K562 (cell line): ENCODE measurements at regions not wholly inside any gene's neighbourhood (a gene's known extent, or its start where the extent isn't known, plus 50 kb on each side); places are given as distances from the start of the nearest gene placed in this dataset.

Source experiments
- ATAC-seq: fragments of 200-7000 bp; cut with Tn5 transposase; 3 replicates; pipeline ENCODE4 v1.9.1; 2020; ENCODE audit warnings: moderate library complexity
- BruUV-seq: library from RNA; stranded (reverse); fragments of 400-500 nt; replicated peaks from 2 replicates; lab custom pipeline; 2021; lab: Mats Ljungman, UMichigan
- CTCF ChIA-PET: fragments of 300-600 bp; formaldehyde crosslinking; extraction: SDS; loops from one replicate; lab custom pipeline; 2021; ENCODE audit warnings: low intra/inter-chr PET ratio; lab: Yijun Ruan, JAX
- POLR2A ChIA-PET: fragments of 300-600, 350-650 bp; sonication (Branson Sonifier 250); formaldehyde crosslinking; extraction: SDS; loops from one replicate; lab custom pipeline; 2021; ENCODE audit warnings: antibody characterized with exemption, inconsistent platforms; lab: Yijun Ruan, JAX
- DNase-seq, 4 experiments: peaks; one replicate each; pipeline versions ENCODE4 v3.0.0 to v3.0.0-alpha.2; 2011 to 2018; ENCODE audit warnings: low spot score in 3 of 4, mixed read lengths in 3 of 4; ENCODE audit errors: extremely low read depth in 1 of 4
- FAIRE-seq: peaks from 2 replicates; lab custom pipeline; 2011; peaks lifted over from hg19 to GRCh38; lab: Jason Lieb, UNC
- H2AFZ ChIP-seq: 2 replicates; pipeline ENCODE4 v1.6.0; 2011; ENCODE audit warnings: low read depth, low read length, control low read depth, inconsistent platforms
- H3K27ac ChIP-seq: fragments of 200-600 bp; 3 replicates; pipeline ENCODE4 v1.8.0; 2011; ENCODE audit warnings: low read depth, mild to moderate bottlenecking, control low read depth, inconsistent platforms, low read length, moderate library complexity, mixed read lengths; ENCODE audit errors: extremely low read depth
- H3K27me3 ChIP-seq, 2 experiments: fragments of 300-600 bp in 1 of 2; 2 replicates in 1 of 2; 3 replicates in 1 of 2; pipeline versions ENCODE4 v1.6.0 to v1.8.0; 2011; ENCODE audit warnings: inconsistent platforms in 2 of 2, low read length in 2 of 2, mild to moderate bottlenecking in 1 of 2, mixed read lengths in 1 of 2, moderate library complexity in 1 of 2; ENCODE audit not compliant: control insufficient read depth in 2 of 2, insufficient read depth in 2 of 2
- H3K36me3 ChIP-seq: fragments of 300-600 bp; 3 replicates; pipeline ENCODE4 v1.8.0; 2011; ENCODE audit warnings: mild to moderate bottlenecking, low read length, inconsistent platforms; ENCODE audit not compliant: control insufficient read depth, insufficient read depth
- H3K4me1 ChIP-seq, 2 experiments: fragments of 200-600 bp in 1 of 2; replicated peaks in 1 of 2; 2 replicates in 1 of 2; 3 replicates in 1 of 2; pipeline versions ENCODE4 v1.5.1 to v1.8.0; 2011; ENCODE audit warnings: inconsistent platforms in 2 of 2, low read length in 2 of 2, mild to moderate bottlenecking in 1 of 2, mixed read lengths in 1 of 2, moderate library complexity in 1 of 2; ENCODE audit not compliant: control insufficient read depth in 2 of 2, insufficient read depth in 2 of 2
- H3K4me2 ChIP-seq: 2 replicates; pipeline ENCODE4 v1.6.1; 2011; ENCODE audit warnings: low read length, control low read depth, inconsistent platforms, mixed read lengths; ENCODE audit not compliant: insufficient read depth
- H3K4me3 ChIP-seq: fragments of 200-600 bp; sonication (generic), shearing (Covaris generic); 2 replicates; pipeline ENCODE4 v1.5.1; 2016; ENCODE audit warnings: control low read depth, inconsistent platforms
- H3K79me2 ChIP-seq: fragments of 200-600 bp; 3 replicates; pipeline ENCODE4 v1.8.0; 2011; ENCODE audit warnings: low read length, inconsistent platforms; ENCODE audit not compliant: control insufficient read depth, insufficient read depth
- H3K9ac ChIP-seq, 2 experiments: 2 replicates each; pipeline versions ENCODE4 v1.6.0 to v1.6.1; 2011; ENCODE audit warnings: low read depth in 2 of 2, low read length in 2 of 2, control low read depth in 1 of 2, inconsistent platforms in 1 of 2, mild to moderate bottlenecking in 1 of 2, mixed read lengths in 1 of 2; ENCODE audit not compliant: insufficient read depth in 1 of 2
- H3K9me1 ChIP-seq: one replicate; pipeline ENCODE4 v1.6.0; 2011; ENCODE audit warnings: inconsistent platforms, mild to moderate bottlenecking, low read length, moderate library complexity; ENCODE audit not compliant: control insufficient read depth, insufficient read depth
- H3K9me3 ChIP-seq: replicated peaks from 2 replicates; pipeline ENCODE4 v1.5.1; 2011; ENCODE audit warnings: low read depth, low read length, inconsistent platforms; ENCODE audit not compliant: control insufficient read depth, insufficient read depth
- H4K20me1 ChIP-seq: replicated peaks from 2 replicates; pipeline ENCODE4 v1.6.1; 2011; ENCODE audit warnings: low read length, inconsistent platforms, mixed read lengths; ENCODE audit not compliant: control insufficient read depth, insufficient read depth
- E2F3 ChIP-seq: fragments of 250-450 bp; sonication (Bioruptor Pico); IDR thresholded peaks from 2 replicates; pipeline ENCODE4 v1.4.0; 2020; ENCODE audit warnings: mild to moderate bottlenecking
- FOXJ3 ChIP-seq: sonication (generic); formaldehyde crosslinking; IDR thresholded peaks from 2 replicates; pipeline ENCODE4 v1.4.0; 2020; ENCODE audit warnings: mild to moderate bottlenecking, missing genetic modification reagents
- KLF6 ChIP-seq: fragments of 250-450 bp; sonication (Bioruptor Pico); IDR thresholded peaks from 2 replicates; pipeline ENCODE4 v1.4.0; 2020; ENCODE audit warnings: mild to moderate bottlenecking, moderate library complexity, borderline replicate concordance
- LARP7 ChIP-seq: fragments of 450-650 bp; IDR thresholded peaks from 2 replicates; pipeline ENCODE4 v1.6.1; 2016
- LEF1 ChIP-seq: fragments of 450-650 bp; IDR thresholded peaks from 2 replicates; pipeline ENCODE4 v1.6.1; 2016; ENCODE audit warnings: mild to moderate bottlenecking
- MBD2 ChIP-seq: sonication (generic); IDR thresholded peaks from 2 replicates; pipeline ENCODE4 v1.6.1; 2016; ENCODE audit warnings: low read depth, borderline replicate concordance
- RB1 ChIP-seq: fragments of 450-650 bp; IDR thresholded peaks from 2 replicates; pipeline ENCODE4 v1.6.1; 2017; ENCODE audit warnings: low read depth, mild to moderate bottlenecking
- SAP30 ChIP-seq: fragments of 200-600 bp; sonication (generic); IDR thresholded peaks from 2 replicates; pipeline ENCODE4 v1.6.1; 2012; ENCODE audit warnings: borderline replicate concordance, low read depth, mild to moderate bottlenecking, moderate library complexity, low read length, control low read depth, inconsistent platforms; ENCODE audit not compliant: insufficient read depth, poor library complexity, severe bottlenecking
- SMARCA4 ChIP-seq: fragments of 450-650 bp; IDR thresholded peaks from 2 replicates; pipeline ENCODE4 v1.6.1; 2016
- ZC3H11A ChIP-seq: IDR thresholded peaks from 2 replicates; pipeline ENCODE4 v1.6.1; 2012; ENCODE audit warnings: low read depth, low read length, improper control_type of control experiment
- ZNF165 ChIP-seq: fragments of 250-450 bp; sonication (Bioruptor Pico); IDR thresholded peaks from 2 replicates; pipeline ENCODE4 v1.4.0; 2020; ENCODE audit warnings: borderline replicate concordance
- ZNF175 ChIP-seq: fragments of 200-800 bp; sonication (Bioruptor generic); IDR thresholded peaks from 2 replicates; pipeline ENCODE4 v1.6.1; 2016; ENCODE audit warnings: low read depth, mild to moderate bottlenecking, missing genetic modification characterization, missing compliant biosample characterization
- in situ Hi-C: fragments of 300-500 bp; cut with MboI; formaldehyde crosslinking; loops from 4 replicates; pipeline ENCODE4 v1.15.0; 2018; ENCODE audit warnings: inconsistent platforms, mixed read lengths
- intact Hi-C: fragments of 100-400 bp; cut with micrococcal nuclease; formaldehyde crosslinking; loops from 2 replicates; pipeline ENCODE4 v1.14.2; 2022
- TF ChIP-seq, protein P1 (sequence below): sonication (generic); formaldehyde crosslinking; IDR thresholded peaks from 2 replicates; pipeline ENCODE4 v1.8.0; 2022; ENCODE audit warnings: mild to moderate bottlenecking, low read depth, missing genetic modification reagents
- TF ChIP-seq, protein P2 (sequence below): fragments of 450-650 bp; formaldehyde crosslinking; IDR thresholded peaks from 2 replicates; pipeline ENCODE4 v1.4.0; 2022; ENCODE audit warnings: missing genetic modification characterization

DNA sequence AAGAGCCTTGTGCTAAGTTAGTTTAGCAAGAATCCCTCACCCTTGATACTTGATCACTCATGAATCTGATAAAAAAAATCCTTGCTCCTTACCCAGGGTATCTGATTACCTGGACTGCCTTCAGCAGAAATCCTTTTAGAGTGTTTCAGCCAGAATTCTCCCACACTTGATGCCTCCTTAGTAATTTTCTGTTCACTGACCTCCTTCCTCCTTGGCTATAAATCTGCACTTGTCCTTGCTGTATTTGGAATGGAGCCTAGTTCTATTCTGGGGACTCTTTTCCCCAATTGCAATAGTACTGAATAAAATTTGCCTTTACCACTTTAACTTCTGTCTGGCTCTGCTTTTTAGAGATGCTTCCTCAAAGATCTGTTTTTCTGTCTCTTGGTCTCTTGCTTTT is 84.9 kb downstream of the RPS24 start:
- no peaks in the 10 kb centered on the region for H3K79me2 ChIP-seq
- no peak overlapping the region for H3K27ac ChIP-seq
- ATAC-seq = no peak
- H3K4me2 ChIP-seq = no peak overlapping the region
- in situ Hi-C loops = no loop called here
- intact Hi-C loops = no loop called here
- no peaks in the 10 kb centered on the region for H3K9me3 ChIP-seq
- no peaks in the 10 kb centered on the region for H3K4me1 ChIP-seq
- H4K20me1 ChIP-seq = no peaks in the 10 kb centered on the region
- ChIA-PET CTCF (no interaction called here), POLR2A (no interaction called here)
- BruUV-seq = no TSS peak
- no peak overlapping the region for H3K4me3 ChIP-seq
- H3K9me1 ChIP-seq = no peaks in the 10 kb centered on the region
- TF ChIP-seq KLF6 = no peak
- TF ChIP-seq ZC3H11A = no peak
- no peak for TF ChIP-seq ZNF165 (CRISPR knock-in tag)
- TF ChIP-seq RB1 = no peak
- no peak for TF ChIP-seq MBD2
- TF ChIP-seq, protein P1, sequence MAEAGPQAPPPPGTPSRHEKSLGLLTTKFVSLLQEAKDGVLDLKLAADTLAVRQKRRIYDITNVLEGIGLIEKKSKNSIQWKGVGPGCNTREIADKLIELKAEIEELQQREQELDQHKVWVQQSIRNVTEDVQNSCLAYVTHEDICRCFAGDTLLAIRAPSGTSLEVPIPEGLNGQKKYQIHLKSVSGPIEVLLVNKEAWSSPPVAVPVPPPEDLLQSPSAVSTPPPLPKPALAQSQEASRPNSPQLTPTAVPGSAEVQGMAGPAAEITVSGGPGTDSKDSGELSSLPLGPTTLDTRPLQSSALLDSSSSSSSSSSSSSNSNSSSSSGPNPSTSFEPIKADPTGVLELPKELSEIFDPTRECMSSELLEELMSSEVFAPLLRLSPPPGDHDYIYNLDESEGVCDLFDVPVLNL (CRISPR knock-in tag) = no peak
- no peak for TF ChIP-seq SMARCA4
- no peak for TF ChIP-seq SAP30
- no peak for TF ChIP-seq ZNF175 (CRISPR knock-in tag)
- TF ChIP-seq LEF1 = no peak
- no peak for TF ChIP-seq LARP7
- no peak for TF ChIP-seq E2F3
- TF ChIP-seq, protein P2, sequence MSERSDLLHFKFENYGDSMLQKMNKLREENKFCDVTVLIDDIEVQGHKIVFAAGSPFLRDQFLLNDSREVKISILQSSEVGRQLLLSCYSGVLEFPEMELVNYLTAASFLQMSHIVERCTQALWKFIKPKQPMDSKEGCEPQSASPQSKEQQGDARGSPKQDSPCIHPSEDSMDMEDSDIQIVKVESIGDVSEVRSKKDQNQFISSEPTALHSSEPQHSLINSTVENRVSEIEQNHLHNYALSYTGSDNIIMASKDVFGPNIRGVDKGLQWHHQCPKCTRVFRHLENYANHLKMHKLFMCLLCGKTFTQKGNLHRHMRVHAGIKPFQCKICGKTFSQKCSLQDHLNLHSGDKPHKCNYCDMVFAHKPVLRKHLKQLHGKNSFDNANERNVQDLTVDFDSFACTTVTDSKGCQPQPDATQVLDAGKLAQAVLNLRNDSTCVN (CRISPR knock-in tag) = no peak
- no peak for TF ChIP-seq FOXJ3 (CRISPR knock-in tag)
- TF ChIP-seq, all 486 proteins: peak for 0
- DNase-seq (no peak), FAIRE-seq (no peak)
- H2AFZ ChIP-seq = no peak overlapping the region
- H3K9ac ChIP-seq = no peak overlapping the region
- peaks cover 6 to 15% of the 10 kb centered on the region in 2 experiments; a peak in 3 of 5 replicates for H3K27me3 ChIP-seq
- H3K36me3 ChIP-seq = no peaks in the 10 kb centered on the region
